ENCODE measurements at regions not wholly inside any gene's neighbourhood (a gene's known extent, or its start where the extent isn't known, plus 50 kb on each side); places are given as distances from the start of the nearest gene placed in this dataset.

GRCh38 chr6:62974452-62974851, 236.8 kb upstream of the FKBP1C start:
- TF ChIP-seq CHD1 (IDR thresholded peaks at IDR 0.05; ENCODE audit: low read depth, low read length) (no peak), BHLHE40 (IDR thresholded peaks at IDR 0.05; ENCODE audit: low read depth, low read length) (no peak), RAD21 (IDR thresholded peaks at IDR 0.05; ENCODE audit: low read length) (no peak), MXI1 (IDR thresholded peaks at IDR 0.05; ENCODE audit: borderline replicate concordance, low read depth, low read length) (no peak), MAFK (IDR thresholded peaks at IDR 0.05; ENCODE audit: low read depth, low read length) (no peak), CTCF (conservative IDR thresholded peaks at IDR 0.05; ENCODE audit: low read depth, low read length) (no peak), USF2 (IDR thresholded peaks at IDR 0.05; ENCODE audit: low read depth, low read length) (no peak)
- no peak overlapping the region for H4K5ac ChIP-seq (ENCODE audit: low read depth, low read length)
- H3K56ac ChIP-seq (ENCODE audit: extremely low read depth, insufficient read depth, low read length), result no peak overlapping the region
- no peak overlapping the region for H2BK5ac ChIP-seq (ENCODE audit: low read depth, low read length, poor library complexity, severe bottlenecking)
- H4K91ac ChIP-seq (ENCODE audit: insufficient read depth, low read depth, low read length), result no peak overlapping the region
- H2BK15ac ChIP-seq (ENCODE audit: low read depth, low read length), result no peak overlapping the region
- in situ Hi-C loops (cut with MboI; ENCODE audit: low sequenced_read_pairs) (no loop called here), intact Hi-C loops (cut with micrococcal nuclease) (no loop called here), dilution Hi-C loops (cut with HindIII; ENCODE audit: low sequenced_read_pairs, unreplicated experiment) (no loop called here)
- ATAC-seq (ENCODE audit: low read depth) (no peak), DNase-seq (no peak)
- no peaks in the 10 kb centered on the region for H3K36me3 ChIP-seq (ENCODE audit: control insufficient read depth, insufficient read depth, low read length)
- no peaks in the 10 kb centered on the region for H3K4me1 ChIP-seq (ENCODE audit: control insufficient read depth, insufficient read depth, low read length)
- no peaks in the 10 kb centered on the region for H4K20me1 ChIP-seq (ENCODE audit: insufficient read depth, low read length)
- no peak overlapping the region for H3K18ac ChIP-seq (ENCODE audit: low read depth, low read length)
- no peak overlapping the region for H2AFZ ChIP-seq (replicated peaks; ENCODE audit: low read length, poor library complexity)
- no peak overlapping the region for H2BK20ac ChIP-seq (ENCODE audit: low read depth, low read length)
- no TSS peak for BruUV-seq (replicated peaks)
- no peak overlapping the region for H3K23ac ChIP-seq (ENCODE audit: low read depth, low read length)
- no peak overlapping the region for H3K4me2 ChIP-seq (ENCODE audit: low read depth, low read length)
- no peak overlapping the region for H2AK9ac ChIP-seq (replicated peaks; ENCODE audit: low read depth, low read length, poor library complexity)
- no peaks in the 10 kb centered on the region for H3K9me1 ChIP-seq (ENCODE audit: insufficient read depth, low read length)
- H3K79me1 ChIP-seq (ENCODE audit: low read depth in 1 of 2, low read length in 2 of 2), result no peaks in the 10 kb centered on the region
- no peak overlapping the region for H3K4ac ChIP-seq (ENCODE audit: low read depth, low read length)
- no peak overlapping the region for H2BK120ac ChIP-seq (ENCODE audit: low read depth, low read length)
- no peaks in the 10 kb centered on the region for H3K27me3 ChIP-seq (ENCODE audit: control insufficient read depth, insufficient read depth, low read length)
- no peak overlapping the region for H3K14ac ChIP-seq (replicated peaks; ENCODE audit: low read depth, low read length)
- H3K27ac ChIP-seq (ENCODE audit: insufficient read depth, low read length), result no peak overlapping the region
- no peak overlapping the region for H3K4me3 ChIP-seq (ENCODE audit: insufficient read depth, low read depth, low read length)
- ChIA-PET POLR2A (ENCODE audit: unreplicated experiment) (no interaction called here), CTCF (no interaction called here)
- H2AK5ac ChIP-seq (ENCODE audit: low read depth, low read length), result no peak overlapping the region
- no CpG with 5 or more reads among the region's 1 CpG for WGBS, 2 experiments (ENCODE audit: extremely low coverage in 2 of 2, insufficient read length in 1 of 2)
- no peak overlapping the region for H4K8ac ChIP-seq (ENCODE audit: low read depth in 2 of 2, low read length in 2 of 2)
- no peaks in the 10 kb centered on the region for H3K9me3 ChIP-seq (ENCODE audit: control insufficient read depth, insufficient read depth, low read length)
- H3K9ac ChIP-seq (ENCODE audit: low read depth, low read length), result no peak overlapping the region

All from IMR-90 (cell line).